ENCODE measurements at regions not wholly inside any gene's neighbourhood (a gene's known extent, or its start where the extent isn't known, plus 50 kb on each side); places are given as distances from the start of the nearest gene placed in this dataset.

- H2AFZ ChIP-seq (replicated peaks) = no peak overlapping the region
- Mint-ChIP-seq H3K27me3 (ENCODE audit: insufficient read depth, low read depth) (no peaks in the 10 kb centered on the region), H3K9me3 (no peaks in the 10 kb centered on the region), H3K27ac (no peak overlapping the region), H3K4me3 (no peak overlapping the region), H3K4me1 (no peaks in the 10 kb centered on the region), H3K36me3 (no peaks in the 10 kb centered on the region)
- TF ChIP-seq EZH2phosphoT487 (IDR thresholded peaks at IDR 0.05) (no peak), EZH2 (IDR thresholded peaks at IDR 0.05) (no peak), CTCF (IDR thresholded peaks at IDR 0.05) (no peak)
- H3K27ac ChIP-seq = no peak overlapping the region
- no peak overlapping the region for H3K9ac ChIP-seq
- no peaks in the 10 kb centered on the region for H3F3A ChIP-seq (ENCODE audit: low read depth)
- H3K9me3 ChIP-seq (ENCODE audit: low read depth) = no peaks in the 10 kb centered on the region
- H3K79me2 ChIP-seq (ENCODE audit: low read depth) = no peaks in the 10 kb centered on the region
- H4K20me1 ChIP-seq (ENCODE audit: low read depth) = no peaks in the 10 kb centered on the region
- no peak for DNase-seq (ENCODE audit: low spot score)
- H3K36me3 ChIP-seq = no peaks in the 10 kb centered on the region
- no peaks in the 10 kb centered on the region for H3K27me3 ChIP-seq
- no peak overlapping the region for H3K4me3 ChIP-seq
- no peaks in the 10 kb centered on the region for H3K4me1 ChIP-seq
- no peak overlapping the region for H3K4me2 ChIP-seq
These were observed 340.9 kb downstream of the KCNN2 start for GRCh38 chr5:114702731-114703130.

- Histone ChIP-seq H3F3A (ENCODE audit: low read depth) (no peaks in the 10 kb centered on the region), H3K27ac (no peak overlapping the region), H3K4me3 (no peak overlapping the region), H3K9me3 (ENCODE audit: low read depth) (no peaks in the 10 kb centered on the region), H3K4me2 (no peak overlapping the region), H2AFZ (replicated peaks) (no peak overlapping the region), H3K79me2 (ENCODE audit: low read depth) (no peaks in the 10 kb centered on the region), H4K20me1 (ENCODE audit: low read depth) (no peaks in the 10 kb centered on the region), H3K4me1 (no peaks in the 10 kb centered on the region), H3K36me3 (no peaks in the 10 kb centered on the region), H3K9ac (no peak overlapping the region), H3K27me3 (no peaks in the 10 kb centered on the region)
- H3K27me3 Mint-ChIP-seq (ENCODE audit: insufficient read depth, low read depth) = peaks cover 2% of the 10 kb centered on the region
- no peak overlapping the region for H3K4me3 Mint-ChIP-seq
- DNase-seq (ENCODE audit: low spot score) = no peak
- no peak overlapping the region for H3K27ac Mint-ChIP-seq
- H3K4me1 Mint-ChIP-seq = no peaks in the 10 kb centered on the region
- no peaks in the 10 kb centered on the region for H3K36me3 Mint-ChIP-seq
- TF ChIP-seq CTCF (IDR thresholded peaks at IDR 0.05) (no peak), EZH2 (IDR thresholded peaks at IDR 0.05) (no peak), EZH2phosphoT487 (IDR thresholded peaks at IDR 0.05) (no peak)
- no peaks in the 10 kb centered on the region for H3K9me3 Mint-ChIP-seq
These were observed 340.3 kb downstream of the KCNN2 start for GRCh38 chr5:114702136-114702535.

- H3K27ac Mint-ChIP-seq = no peak overlapping the region
- Histone ChIP-seq H3K27me3 (no peaks in the 10 kb centered on the region), H3K36me3 (no peaks in the 10 kb centered on the region), H3K4me3 (no peak overlapping the region), H3K9ac (no peak overlapping the region), H4K20me1 (ENCODE audit: low read depth) (no peaks in the 10 kb centered on the region), H3K4me1 (no peaks in the 10 kb centered on the region), H3K4me2 (no peak overlapping the region), H2AFZ (replicated peaks) (no peak overlapping the region), H3F3A (ENCODE audit: low read depth) (no peaks in the 10 kb centered on the region), H3K9me3 (ENCODE audit: low read depth) (no peaks in the 10 kb centered on the region), H3K79me2 (ENCODE audit: low read depth) (no peaks in the 10 kb centered on the region), H3K27ac (no peak overlapping the region)
- no peak for DNase-seq (ENCODE audit: low spot score)
- TF ChIP-seq EZH2 (IDR thresholded peaks at IDR 0.05) (no peak), CTCF (IDR thresholded peaks at IDR 0.05) (no peak), EZH2phosphoT487 (IDR thresholded peaks at IDR 0.05) (no peak)
- H3K4me1 Mint-ChIP-seq = no peaks in the 10 kb centered on the region
- no peaks in the 10 kb centered on the region for H3K9me3 Mint-ChIP-seq
- H3K36me3 Mint-ChIP-seq = no peaks in the 10 kb centered on the region
- H3K27me3 Mint-ChIP-seq (ENCODE audit: insufficient read depth, low read depth) = peaks cover 2% of the 10 kb centered on the region
- H3K4me3 Mint-ChIP-seq = no peak overlapping the region
These were observed 339.0 kb downstream of the KCNN2 start for GRCh38 chr5:114700823-114701222.
